IMR-90 (cell line): ENCODE measurements at regions not wholly inside any gene's neighbourhood (a gene's known extent, or its start where the extent isn't known, plus 50 kb on each side); places are given as distances from the start of the nearest gene placed in this dataset.

Source experiments
- ATAC-seq: fragments of 200-7000 bp; cut with Tn5 transposase; 2 replicates; pipeline ENCODE4 v1.9.1; 2020; ENCODE audit warnings: low read depth, mild to moderate bottlenecking, moderate library complexity
- BruUV-seq: library from RNA; stranded (reverse); fragments of 400-500 nt; replicated peaks from 2 replicates; lab custom pipeline; 2021; lab: Mats Ljungman, UMichigan
- CTCF ChIA-PET: fragments of 300-600 bp; formaldehyde crosslinking; extraction: SDS; loops from one replicate; lab custom pipeline; 2021; ENCODE audit warnings: antibody characterized with exemption; lab: Yijun Ruan, JAX
- POLR2A ChIA-PET: fragments of 300-600 bp; sonication (Branson Sonifier 250); formaldehyde crosslinking; loops from one replicate; lab custom pipeline; 2022; ENCODE audit warnings: antibody characterized with exemption; ENCODE audit not compliant: unreplicated experiment; lab: Charles Lee
- DNase-seq: peaks from one replicate; pipeline ENCODE4 v3.0.0; 2013
- H2AFZ ChIP-seq: replicated peaks from 2 replicates; pipeline ENCODE3; 2013; ENCODE audit warnings: low read length, mild to moderate bottlenecking; ENCODE audit not compliant: poor library complexity
- H2AK5ac ChIP-seq: 2 replicates; pipeline ENCODE4 v1.6.1; 2013; ENCODE audit warnings: low read depth, low read length, inconsistent platforms
- H2AK9ac ChIP-seq: replicated peaks from 2 replicates; pipeline ENCODE3; 2013; ENCODE audit warnings: mild to moderate bottlenecking, low read depth, low read length, moderate library complexity; ENCODE audit not compliant: poor library complexity
- H2BK120ac ChIP-seq: 2 replicates; pipeline ENCODE4 v1.6.1; 2013; ENCODE audit warnings: low read depth, low read length, inconsistent platforms
- H2BK15ac ChIP-seq: 3 replicates; pipeline ENCODE4 v1.6.1; 2013; ENCODE audit warnings: low read depth, low read length, inconsistent platforms
- H2BK20ac ChIP-seq: 2 replicates; pipeline ENCODE4 v1.6.1; 2013; ENCODE audit warnings: low read depth, mild to moderate bottlenecking, inconsistent platforms, low read length, moderate library complexity
- H2BK5ac ChIP-seq: 2 replicates; pipeline ENCODE4 v1.6.1; 2013; ENCODE audit warnings: mild to moderate bottlenecking, low read depth, low read length, inconsistent platforms; ENCODE audit not compliant: poor library complexity, severe bottlenecking
- H3K14ac ChIP-seq: replicated peaks from 2 replicates; pipeline ENCODE4 v1.6.1; 2013; ENCODE audit warnings: low read depth, low read length, inconsistent platforms
- H3K18ac ChIP-seq: 2 replicates; pipeline ENCODE4 v1.6.1; 2013; ENCODE audit warnings: low read depth, low read length, control low read depth
- H3K23ac ChIP-seq: 2 replicates; pipeline ENCODE4 v1.6.1; 2013; ENCODE audit warnings: low read depth, low read length, inconsistent platforms
- H3K27ac ChIP-seq: 2 replicates; pipeline ENCODE4 v1.5.1; 2013; ENCODE audit warnings: mild to moderate bottlenecking, control low read depth, low read length; ENCODE audit not compliant: insufficient read depth
- H3K27me3 ChIP-seq: 2 replicates; pipeline ENCODE4 v1.6.1; 2013; ENCODE audit warnings: low read length; ENCODE audit not compliant: control insufficient read depth, insufficient read depth
- H3K36me3 ChIP-seq: 2 replicates; pipeline ENCODE4 v1.6.1; 2013; ENCODE audit warnings: low read length, mixed read lengths; ENCODE audit not compliant: control insufficient read depth, insufficient read depth
- H3K4ac ChIP-seq: 2 replicates; pipeline ENCODE4 v1.6.1; 2013; ENCODE audit warnings: low read depth, low read length, inconsistent platforms
- H3K4me1 ChIP-seq: 2 replicates; pipeline ENCODE4 v1.6.1; 2013; ENCODE audit warnings: low read length, mixed read lengths; ENCODE audit not compliant: control insufficient read depth, insufficient read depth
- H3K4me2 ChIP-seq: 2 replicates; pipeline ENCODE4 v1.6.1; 2013; ENCODE audit warnings: low read depth, mild to moderate bottlenecking, control low read depth, low read length, moderate library complexity
- H3K4me3 ChIP-seq: 2 replicates; pipeline ENCODE4 v1.5.1; 2013; ENCODE audit warnings: low read depth, mild to moderate bottlenecking, control low read depth, low read length, moderate library complexity; ENCODE audit not compliant: insufficient read depth
- H3K56ac ChIP-seq: 2 replicates; pipeline ENCODE4 v1.6.1; 2013; ENCODE audit warnings: low read length, inconsistent platforms; ENCODE audit not compliant: insufficient read depth; ENCODE audit errors: extremely low read depth
- H3K79me1 ChIP-seq, 2 experiments: 2 replicates each; pipeline ENCODE4 v1.6.1; 2013; ENCODE audit warnings: low read length in 2 of 2, inconsistent platforms in 1 of 2, low read depth in 1 of 2
- H3K9ac ChIP-seq: 2 replicates; pipeline ENCODE4 v1.6.1; 2013; ENCODE audit warnings: low read depth, low read length, control low read depth
- H3K9me1 ChIP-seq: 2 replicates; pipeline ENCODE4 v1.6.1; 2013; ENCODE audit warnings: low read length, inconsistent platforms; ENCODE audit not compliant: insufficient read depth
- H3K9me3 ChIP-seq: 2 replicates; pipeline ENCODE4 v1.6.1; 2013; ENCODE audit warnings: low read length; ENCODE audit not compliant: control insufficient read depth, insufficient read depth
- H4K20me1 ChIP-seq: 2 replicates; pipeline ENCODE4 v1.6.1; 2013; ENCODE audit warnings: low read length, inconsistent platforms; ENCODE audit not compliant: insufficient read depth
- H4K5ac ChIP-seq: 2 replicates; pipeline ENCODE4 v1.6.1; 2013; ENCODE audit warnings: mild to moderate bottlenecking, low read depth, low read length, control low read depth
- H4K8ac ChIP-seq, 2 experiments: 2 replicates each; pipeline ENCODE4 v1.6.1; 2013; ENCODE audit warnings: low read depth in 2 of 2, low read length in 2 of 2, control low read depth in 1 of 2, inconsistent platforms in 1 of 2
- H4K91ac ChIP-seq: 2 replicates; pipeline ENCODE4 v1.6.1; 2013; ENCODE audit warnings: low read depth, low read length, inconsistent platforms; ENCODE audit not compliant: insufficient read depth
- BHLHE40 ChIP-seq: fragments of 150-350 bp; IDR thresholded peaks from 2 replicates; pipeline ENCODE4 v1.6.1; 2016; ENCODE audit warnings: mild to moderate bottlenecking, low read depth, low read length
- CEBPB ChIP-seq: IDR thresholded peaks from 2 replicates; pipeline ENCODE4 v1.6.1; 2012; ENCODE audit warnings: low read depth, low read length, improper control_type of control experiment
- SMC3 ChIP-seq: fragments of 150-350 bp; IDR thresholded peaks from 2 replicates; pipeline ENCODE4 v1.6.1; 2016; ENCODE audit warnings: low read depth, mild to moderate bottlenecking, antibody characterized with exemption, low read length, moderate library complexity
- WGBS, 2 experiments: methylation state at CpG; one replicate each; pipeline versions ENCODE4 v1.1.5 to v1.1.7; 2013; ENCODE audit warnings: missing lambda C conversion rate in 2 of 2; ENCODE audit not compliant: insufficient read length in 1 of 2; ENCODE audit errors: extremely low coverage in 2 of 2; 5-methylcytosine and 5-hydroxymethylcytosine counted together
- dilution Hi-C: fragments of 300-500 bp; cut with HindIII; formaldehyde crosslinking; loops from one replicate; pipeline ENCODE4 v1.14.3; 2018; ENCODE audit warnings: low sequenced_read_pairs; ENCODE audit not compliant: unreplicated experiment
- in situ Hi-C: fragments of 300-500 bp; cut with MboI; formaldehyde crosslinking; loops from 3 replicates; pipeline ENCODE4 v1.14.3; 2019; ENCODE audit warnings: low sequenced_read_pairs, inconsistent platforms, mixed read lengths
- intact Hi-C: fragments of 100-400 bp; cut with micrococcal nuclease; formaldehyde crosslinking; loops from 2 replicates; pipeline ENCODE4 v1.10.0; 2022

GRCh38 chr1:229784834-229785233 lies 158.8 kb downstream of the URB2 start:
- DNase-seq (no peak), ATAC-seq (no peak)
- H3K9ac ChIP-seq: no peak overlapping the region
- H3K4ac ChIP-seq: no peak overlapping the region
- POLR2A ChIA-PET: no interaction called here
- 50% methylated on average over 1 of the region's 1 CpG; no CpG with 5 or more reads in 1 of the 2 experiments for WGBS, 2 experiments
- H3K23ac ChIP-seq: no peak overlapping the region
- H3K36me3 ChIP-seq: no peaks in the 10 kb centered on the region
- H2BK120ac ChIP-seq: no peak overlapping the region
- BruUV-seq: no TSS peak
- no peak overlapping the region for H2AK9ac ChIP-seq
- no peak overlapping the region for H4K8ac ChIP-seq
- CTCF ChIA-PET: no interaction called here
- H2BK20ac ChIP-seq: no peak overlapping the region
- no peak overlapping the region for H3K18ac ChIP-seq
- H3K27me3 ChIP-seq: no peaks in the 10 kb centered on the region; the same call in 1 of the 2 replicates
- H2AK5ac ChIP-seq: no peak overlapping the region
- no peaks in the 10 kb centered on the region for H3K4me1 ChIP-seq
- dilution Hi-C loops (no loop called here), intact Hi-C loops (no loop called here), in situ Hi-C loops (no loop called here)
- no peak overlapping the region for H4K5ac ChIP-seq
- H4K91ac ChIP-seq: no peak overlapping the region
- H3K56ac ChIP-seq: no peak overlapping the region
- TF ChIP-seq BHLHE40 (no peak), CEBPB (no peak), SMC3 (no peak)
- no peak overlapping the region for H3K4me3 ChIP-seq
- no peak overlapping the region for H2BK5ac ChIP-seq
- no peak overlapping the region for H2AFZ ChIP-seq
- no peak overlapping the region for H3K27ac ChIP-seq
- no peak overlapping the region for H2BK15ac ChIP-seq
- no peaks in the 10 kb centered on the region for H4K20me1 ChIP-seq
- H3K14ac ChIP-seq: no peak overlapping the region
- H3K79me1 ChIP-seq: no peaks in the 10 kb centered on the region
- 0 out of 2 replicates have a peak, but pooled peaks cover 2% of the 10 kb centered on the region for H3K9me3 ChIP-seq
- no peak overlapping the region for H3K4me2 ChIP-seq
- H3K9me1 ChIP-seq: no peaks in the 10 kb centered on the region
